ENCODE measurements at regions not wholly inside any gene's neighbourhood (a gene's known extent, or its start where the extent isn't known, plus 50 kb on each side); places are given as distances from the start of the nearest gene placed in this dataset.
A peak's percentile ranks its signal among the peaks of the same experiment; 100 is the strongest.
"Not testable (repeated sequence)": the region's sequence is repeated elsewhere in the genome, so short reads cannot be mapped to it uniquely, and the experiment has no call there.

GRCh38 chr2:194566907-194567660, 1089.9 kb upstream of the SLC39A10 start:
- no peak for DNase-seq

- DNase-seq = no peak
Measured at GRCh38 chr2:194564422-194564821, 1092.6 kb upstream of the SLC39A10 start.

- DNase-seq = no peak
Measured at GRCh38 chr2:194562329-194562728, 1094.7 kb upstream of the SLC39A10 start.

- DNase-seq = no peak
Measured at GRCh38 chr2:194559964-194560363, 1097.1 kb upstream of the SLC39A10 start.

GRCh38 chr2:194559523-194559922, 1097.5 kb upstream of the SLC39A10 start:
- DNase-seq = no peak

GRCh38 chr2:194557993-194558392, 1099.0 kb upstream of the SLC39A10 start:
- DNase-seq = no peak

- no peak for DNase-seq
Measured at GRCh38 chr2:194556629-194557028, 1100.4 kb upstream of the SLC39A10 start.

- DNase-seq = no peak
Measured at GRCh38 chr2:194553980-194554379, 1103.0 kb upstream of the SLC39A10 start.

- DNase-seq = no peak
Measured at GRCh38 chr2:194550702-194551101, 1106.3 kb upstream of the SLC39A10 start.

- no peak for DNase-seq
Measured at GRCh38 chr2:194549387-194549786, 1107.6 kb upstream of the SLC39A10 start.

GRCh38 chr2:194545978-194546377, 1111.0 kb upstream of the SLC39A10 start:
- DNase-seq = no peak

GRCh38 chr2:194539425-194539824, 1117.6 kb upstream of the SLC39A10 start:
- DNase-seq = no peak

GRCh38 chr2:194526121-194526520, 1130.9 kb upstream of the SLC39A10 start:
- no peak for DNase-seq

- no peak for DNase-seq
Measured at GRCh38 chr2:194514281-194514680, 1142.7 kb upstream of the SLC39A10 start.

- DNase-seq = not testable (repeated sequence)
Measured at GRCh38 chr2:194511070-194511469, 1146.0 kb upstream of the SLC39A10 start.

- DNase-seq = not testable (repeated sequence)
Measured at GRCh38 chr2:194504876-194505275, 1152.2 kb upstream of the SLC39A10 start.

GRCh38 chr2:194495046-194495445, 1162.0 kb upstream of the SLC39A10 start:
- no peak for DNase-seq

- peak; percentile 20 for DNase-seq
Measured at GRCh38 chr2:194494401-194494800, 1162.6 kb upstream of the SLC39A10 start.

GRCh38 chr2:194491409-194492115, 1165.5 kb upstream of the SLC39A10 start:
- no peak for DNase-seq

GRCh38 chr2:194486326-194486725, 1170.7 kb upstream of the SLC39A10 start:
- DNase-seq = no peak

GRCh38 chr2:194483041-194483440, 1174.0 kb upstream of the SLC39A10 start:
- DNase-seq = no peak

GRCh38 chr2:194465641-194466040, 1191.4 kb upstream of the SLC39A10 start:
- DNase-seq = no peak

GRCh38 chr2:194464964-194465638, 1191.9 kb upstream of the SLC39A10 start:
- no peak for DNase-seq

- not testable (repeated sequence) for DNase-seq
Measured at GRCh38 chr2:194462883-194463282, 1194.1 kb upstream of the SLC39A10 start.

Data from DMS 273 treated with DMSO at 0.1 percent for 48 hours (cell line).